NCI-H2029 treated with DMSO at 0.1 percent for 48 hours (cell line): ENCODE measurements at regions not wholly inside any gene's neighbourhood (a gene's known extent, or its start where the extent isn't known, plus 50 kb on each side); places are given as distances from the start of the nearest gene placed in this dataset.

Experiments used
- DNase-seq: peaks from one replicate; lab custom pipeline; 2025; lab: John Stamatoyannopoulos, UW

DNA sequence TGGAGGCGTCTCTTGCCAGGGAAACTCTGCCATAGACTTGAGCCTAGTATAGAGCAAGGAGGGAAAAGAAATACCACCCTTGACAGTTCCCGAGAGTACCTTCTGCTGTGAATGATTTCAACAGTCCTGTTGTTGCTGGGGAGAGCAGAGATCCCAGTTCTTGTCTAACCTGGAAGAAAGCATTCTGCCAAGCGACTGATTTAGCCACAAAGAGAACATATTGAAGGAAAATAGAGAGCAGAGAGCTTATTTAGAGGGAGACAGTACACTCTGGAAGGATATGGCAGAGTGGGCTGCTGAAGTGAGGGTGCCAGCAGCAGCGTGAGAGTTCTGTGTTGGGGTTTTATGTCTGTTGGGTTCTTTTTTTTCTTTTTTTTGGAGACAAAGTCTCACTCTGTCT, 966.9 kb upstream of the TMEM132C start:
- no peak for DNase-seq

- no peak for DNase-seq
Observed at GRCh38 chr12:127300753-127301152, 966.2 kb upstream of the TMEM132C start.

DNA sequence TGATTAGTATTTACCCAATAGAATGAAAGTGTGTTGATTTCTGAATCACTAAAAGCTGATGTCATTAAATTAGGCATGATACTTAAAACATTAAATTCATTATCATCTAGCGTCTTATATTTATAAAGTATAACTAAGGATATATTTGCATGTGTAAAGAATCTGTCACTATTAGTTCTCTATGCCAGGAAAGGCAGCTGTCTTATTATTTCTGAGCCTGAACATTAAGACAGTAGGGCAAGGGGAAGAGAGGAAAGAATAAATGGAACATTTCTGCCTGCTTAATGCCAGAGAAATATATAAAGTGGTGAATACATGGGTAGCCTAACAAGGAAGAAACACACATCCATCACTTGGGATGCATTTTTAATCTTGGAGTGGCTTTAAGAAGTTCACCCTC, 965.1 kb upstream of the TMEM132C start:
- no peak for DNase-seq

DNA sequence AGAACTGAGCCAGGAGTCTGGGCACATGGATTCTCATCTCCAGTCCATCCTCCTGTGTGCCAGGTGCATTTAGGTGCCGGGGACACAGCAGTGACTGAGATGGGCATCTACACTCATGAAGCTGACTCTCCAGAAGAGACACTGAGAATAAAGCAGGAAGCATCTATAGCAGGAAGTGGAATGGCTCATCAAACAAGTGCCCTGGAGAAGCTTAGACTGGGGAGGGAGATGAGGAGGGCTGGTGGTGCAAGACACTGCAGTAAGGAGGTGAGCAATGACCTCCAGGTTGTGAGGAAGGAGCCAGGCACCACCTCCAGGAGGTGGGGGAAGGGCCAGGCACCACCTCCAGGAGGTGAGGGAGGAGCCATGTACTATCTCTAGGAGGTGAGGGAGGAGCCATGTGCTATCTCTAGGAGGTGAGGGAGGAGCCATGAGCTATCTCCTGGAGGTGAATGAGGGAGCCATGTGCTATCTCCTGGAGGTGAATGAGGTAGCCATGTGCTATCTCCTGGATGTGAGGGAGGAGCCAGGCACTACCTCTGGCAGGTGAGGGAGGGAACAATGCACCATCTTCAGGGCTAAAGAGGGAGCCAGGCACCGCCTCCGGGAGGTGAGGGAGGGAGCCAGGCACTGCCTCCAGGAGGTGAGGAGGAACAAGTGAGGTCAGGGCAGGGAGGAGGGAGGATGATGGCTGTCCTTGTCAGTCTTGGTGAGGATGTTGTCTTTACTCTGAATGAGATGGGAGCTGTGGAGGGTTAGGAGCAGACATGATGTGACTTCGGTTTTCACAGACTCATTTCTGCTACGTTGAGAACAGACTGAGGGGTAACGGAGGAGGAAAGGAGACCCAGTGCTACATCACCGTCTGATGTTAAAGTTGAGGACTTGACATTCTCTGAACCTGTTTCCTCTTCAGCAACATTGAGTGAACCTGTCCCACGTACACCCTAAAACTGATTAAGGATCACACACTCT, 961.9 kb upstream of the TMEM132C start:
- DNase-seq: no peak

- DNase-seq: no peak
Observed at GRCh38 chr12:127306604-127307215, 960.3 kb upstream of the TMEM132C start.

- no peak for DNase-seq
Observed at GRCh38 chr12:127307528-127307927, 959.4 kb upstream of the TMEM132C start.

GRCh38 chr12:127308148-127308547, 958.8 kb upstream of the TMEM132C start:
- no peak for DNase-seq

- no peak for DNase-seq
Observed at GRCh38 chr12:127310548-127310947, 956.4 kb upstream of the TMEM132C start.

DNA sequence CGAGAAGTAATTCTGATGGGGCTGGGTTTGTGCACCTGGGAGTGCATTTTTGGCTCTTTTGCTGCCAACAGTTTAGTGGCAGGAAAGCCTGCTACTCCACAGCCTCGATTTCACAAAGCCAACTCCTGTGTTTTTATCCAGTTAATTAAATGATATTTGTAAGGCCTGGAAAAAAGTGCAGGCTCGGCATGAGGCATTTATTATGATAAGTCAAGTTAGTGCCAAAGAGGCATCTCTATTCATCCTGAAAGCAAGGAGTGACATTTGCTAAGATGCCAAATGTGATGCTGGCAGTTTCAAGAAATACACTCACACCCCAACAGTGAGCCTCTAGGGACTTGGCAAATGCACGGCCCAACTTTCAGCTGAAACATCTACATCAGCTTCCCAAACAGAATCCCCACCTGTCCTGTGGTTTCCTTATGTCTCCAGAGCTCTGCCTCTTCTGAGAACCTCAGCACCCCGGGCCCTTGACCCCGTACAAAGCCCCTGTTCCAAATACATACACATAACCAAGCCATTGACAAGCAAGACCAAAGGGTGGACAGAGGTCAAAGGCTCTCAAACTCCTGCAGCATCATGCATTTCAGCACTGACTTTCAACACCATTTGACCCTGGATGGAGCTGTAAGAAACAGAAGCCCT, 955.1 kb upstream of the TMEM132C start:
- DNase-seq: no peak

DNA sequence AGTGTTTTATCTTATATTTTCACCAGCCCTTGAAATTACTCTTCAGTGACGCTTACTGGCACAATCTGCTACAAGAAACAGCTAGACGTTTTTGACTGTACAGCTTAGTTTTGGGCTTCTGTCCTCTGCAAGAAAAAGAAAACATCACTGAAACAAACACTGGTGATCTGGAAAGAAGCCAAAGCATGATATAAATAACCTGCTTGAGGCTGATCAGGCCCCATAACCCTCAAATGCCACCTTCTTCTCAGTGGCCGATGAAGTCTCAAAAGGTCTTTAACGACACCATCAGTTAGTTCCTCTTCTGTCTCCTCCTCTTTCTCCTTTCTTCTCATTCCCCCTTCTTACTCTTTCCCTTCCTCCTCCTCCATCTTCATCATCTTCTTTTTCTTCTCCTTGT, 942.3 kb upstream of the TMEM132C start:
- no peak for DNase-seq

GRCh38 chr12:127327986-127328385, 939.0 kb upstream of the TMEM132C start:
- DNase-seq: no peak

GRCh38 chr12:127328867-127329266, 938.1 kb upstream of the TMEM132C start:
- DNase-seq: no peak

- no peak for DNase-seq
Observed at GRCh38 chr12:127334365-127334764, 932.6 kb upstream of the TMEM132C start.

DNA sequence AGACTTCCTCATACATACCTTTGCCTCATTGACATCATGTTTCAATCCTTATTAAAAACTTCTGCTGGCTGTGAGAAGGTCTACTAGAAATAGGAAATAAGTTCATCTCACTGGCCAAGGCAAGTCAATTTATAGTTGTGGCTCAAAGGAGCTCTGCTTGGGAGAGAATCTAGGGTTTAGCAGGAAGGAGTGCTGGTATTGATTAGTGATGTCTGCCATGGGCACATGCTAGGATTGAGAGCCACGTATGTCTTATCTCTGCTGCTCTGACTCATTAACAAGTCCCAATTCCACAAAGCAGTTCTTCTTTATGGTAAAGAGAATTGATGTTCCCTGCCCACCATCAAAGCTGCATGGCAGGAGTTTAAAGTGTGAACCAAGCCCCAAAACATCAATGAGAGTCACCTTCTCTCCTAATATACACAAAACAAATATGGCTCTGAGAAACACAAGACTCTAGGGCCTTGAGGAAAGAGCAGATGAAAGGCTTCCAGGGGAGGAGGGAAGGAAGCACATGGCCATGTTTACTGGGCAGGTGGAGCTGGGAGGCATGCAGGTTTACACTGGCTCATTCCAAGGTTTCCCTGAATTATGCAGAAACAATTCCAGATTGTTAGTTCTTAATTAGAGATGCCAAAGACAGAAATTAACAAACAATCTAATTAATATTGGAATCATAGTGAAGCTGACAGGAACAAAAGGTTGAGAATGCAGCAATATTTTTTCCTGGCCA, 931.9 kb upstream of the TMEM132C start:
- no peak for DNase-seq

DNA sequence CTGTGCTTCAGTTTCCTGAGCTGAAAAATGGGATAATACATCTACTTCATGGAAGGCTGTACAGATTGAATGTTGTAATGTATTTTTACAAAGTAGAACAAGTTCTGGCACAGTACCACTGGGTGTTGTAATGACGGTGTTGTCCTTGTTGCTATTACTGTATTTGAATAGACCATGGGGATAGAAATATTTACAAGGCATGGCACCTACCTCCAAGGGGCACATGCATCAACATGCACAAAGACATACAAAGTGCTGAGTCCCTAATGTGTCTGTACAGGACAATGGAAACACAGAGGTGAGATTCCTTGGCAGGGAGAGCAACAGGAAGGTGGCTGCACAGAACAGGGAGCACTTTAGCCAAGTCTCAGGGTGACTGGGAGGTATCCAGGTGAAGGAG, 930.6 kb upstream of the TMEM132C start:
- no peak for DNase-seq

DNA sequence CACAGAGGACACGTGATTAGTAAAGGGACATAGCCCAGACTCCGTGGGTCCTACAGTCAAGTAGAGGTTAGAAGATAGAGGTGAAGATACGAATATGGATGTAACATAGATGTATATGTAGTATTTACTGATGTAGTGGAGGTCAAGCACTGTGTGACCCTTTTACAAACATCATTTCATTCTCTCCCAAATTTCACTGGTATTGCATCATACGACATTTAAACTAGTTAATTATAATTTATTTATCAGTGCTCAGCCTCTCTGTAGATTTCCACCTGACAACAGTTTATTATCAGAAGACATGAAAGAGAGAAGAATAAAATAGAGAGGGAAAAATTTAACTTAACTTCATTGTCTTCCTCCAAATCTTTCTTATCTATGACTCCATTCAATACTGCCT, 927.9 kb upstream of the TMEM132C start:
- DNase-seq: no peak

- no peak for DNase-seq
Observed at GRCh38 chr12:127340381-127340780, 926.6 kb upstream of the TMEM132C start.

DNA sequence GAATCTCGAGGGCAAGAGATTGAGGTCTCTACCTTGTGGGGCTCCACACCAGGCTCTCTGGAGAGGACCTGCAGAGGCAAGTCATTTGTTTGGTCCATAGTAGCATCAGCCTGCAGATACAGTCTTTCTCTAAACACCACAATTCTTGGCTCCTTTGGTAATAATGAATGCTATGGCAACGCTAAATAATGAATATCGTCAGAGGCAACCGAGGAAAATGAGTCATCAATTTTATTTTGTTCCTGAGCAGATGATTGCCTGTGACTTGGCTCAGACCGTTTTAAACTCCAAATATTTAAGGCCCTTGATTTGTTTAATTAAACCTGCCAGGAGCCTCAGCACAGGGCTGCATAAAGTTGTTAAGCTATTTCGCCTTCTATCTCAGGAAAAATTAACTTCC, 924.1 kb upstream of the TMEM132C start:
- DNase-seq: no peak

- DNase-seq: no peak
Observed at GRCh38 chr12:127343940-127344339, 923.0 kb upstream of the TMEM132C start.

DNA sequence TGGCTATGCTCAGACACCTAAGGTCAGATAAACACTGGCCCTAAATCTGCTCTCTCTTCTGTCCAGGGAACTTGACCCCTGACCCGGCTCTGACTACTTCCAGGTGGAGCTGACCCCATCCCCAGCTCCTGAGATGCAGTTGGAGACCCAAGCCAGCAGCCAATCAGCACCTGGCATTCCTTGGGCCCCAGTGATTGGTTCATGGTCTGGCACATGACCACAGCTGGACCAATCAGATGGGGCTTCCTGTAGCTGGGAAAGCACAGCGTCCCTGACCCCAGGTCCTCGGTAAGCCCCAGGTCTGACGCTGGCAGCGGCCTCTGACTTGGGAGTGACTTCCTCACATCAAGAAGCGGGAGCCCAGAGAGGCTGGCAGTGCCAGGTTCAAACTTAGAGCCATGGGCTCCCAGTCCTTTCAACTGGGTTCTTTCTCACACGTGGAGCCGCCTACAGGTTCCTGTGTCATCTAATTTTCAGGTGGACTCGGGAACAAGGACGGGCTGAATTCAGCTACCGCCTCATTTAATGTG, 915.4 kb upstream of the TMEM132C start:
- no peak for DNase-seq

DNA sequence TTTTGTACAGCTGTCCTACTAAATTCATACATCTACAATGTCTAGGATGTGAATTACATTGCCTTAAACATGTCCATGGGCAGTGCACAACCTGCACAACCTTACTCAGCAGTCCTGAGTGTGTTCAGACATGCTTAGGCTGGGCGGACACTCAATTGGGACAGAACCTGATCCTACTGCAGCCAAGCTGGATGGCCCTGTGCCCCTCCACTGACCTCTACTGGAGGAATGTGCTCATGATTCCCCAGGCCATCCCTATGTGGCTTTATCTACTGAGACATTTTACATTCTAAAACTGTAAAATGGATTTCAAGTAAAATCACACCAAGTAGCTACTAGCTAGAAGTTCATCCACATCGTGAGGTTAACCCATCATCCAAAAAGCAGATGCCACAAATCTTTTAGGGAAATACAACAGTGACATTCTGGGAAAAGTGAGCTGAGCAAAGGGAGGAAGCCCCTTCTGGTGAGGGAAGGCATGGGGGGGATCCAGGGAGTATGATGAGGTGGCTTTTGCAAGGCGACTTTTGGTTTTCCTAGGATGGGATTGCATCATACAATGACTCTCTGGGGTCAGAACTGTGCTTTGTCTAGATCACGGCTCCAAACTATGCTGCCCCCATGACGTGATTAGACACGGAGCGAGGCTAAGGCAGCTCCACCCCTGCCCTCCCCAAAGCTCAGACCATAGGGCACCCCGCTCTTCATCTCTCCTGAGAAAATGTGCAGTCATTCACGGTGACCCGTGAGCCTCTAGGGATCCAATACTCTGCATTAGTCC, 911.7 kb upstream of the TMEM132C start:
- no peak for DNase-seq
